Skeletal muscle satellite cell (primary cell): ENCODE measurements at regions not wholly inside any gene's neighbourhood (a gene's known extent, or its start where the extent isn't known, plus 50 kb on each side); places are given as distances from the start of the nearest gene placed in this dataset.
"Not testable (repeated sequence)": the region's sequence is repeated elsewhere in the genome, so short reads cannot be mapped to it uniquely, and the experiment has no call there.

Source experiments
- H3K27me3 ChIP-seq: 2 replicates; pipeline ENCODE4 v1.7.0; 2013; ENCODE audit warnings: low read length; ENCODE audit not compliant: control insufficient read depth, insufficient read depth
- H3K36me3 ChIP-seq: 2 replicates; pipeline ENCODE4 v1.7.0; 2013; ENCODE audit warnings: mild to moderate bottlenecking, control low read depth, low read length; ENCODE audit not compliant: insufficient read depth
- H3K4me1 ChIP-seq: 2 replicates; pipeline ENCODE4 v1.7.0; 2013; ENCODE audit warnings: low read length; ENCODE audit not compliant: control insufficient read depth, insufficient read depth
- H3K4me2 ChIP-seq: 2 replicates; pipeline ENCODE4 v1.7.0; 2013; ENCODE audit warnings: mild to moderate bottlenecking, low read length
- H3K4me3 ChIP-seq: 2 replicates; pipeline ENCODE4 v1.7.0; 2013; ENCODE audit warnings: low read length
- H3K9ac ChIP-seq: 2 replicates; pipeline ENCODE4 v1.7.0; 2013; ENCODE audit warnings: mild to moderate bottlenecking, low read depth, low read length, moderate library complexity
- H3K9me3 ChIP-seq: replicated peaks from 2 replicates; pipeline ENCODE4 v1.7.0; 2013; ENCODE audit warnings: mild to moderate bottlenecking, control low read depth, low read length

- Histone ChIP-seq H3K27me3 (no peaks in the 10 kb centered on the region), H3K36me3 (no peaks in the 10 kb centered on the region), H3K4me2 (no peak overlapping the region), H3K9ac (no peak overlapping the region), H3K4me1 (no peaks in the 10 kb centered on the region), H3K4me3 (no peak overlapping the region), H3K9me3 (no peaks in the 10 kb centered on the region)
Observed at GRCh38 chr6:112513175-112513574, 166.0 kb downstream of the RFPL4B start.

DNA sequence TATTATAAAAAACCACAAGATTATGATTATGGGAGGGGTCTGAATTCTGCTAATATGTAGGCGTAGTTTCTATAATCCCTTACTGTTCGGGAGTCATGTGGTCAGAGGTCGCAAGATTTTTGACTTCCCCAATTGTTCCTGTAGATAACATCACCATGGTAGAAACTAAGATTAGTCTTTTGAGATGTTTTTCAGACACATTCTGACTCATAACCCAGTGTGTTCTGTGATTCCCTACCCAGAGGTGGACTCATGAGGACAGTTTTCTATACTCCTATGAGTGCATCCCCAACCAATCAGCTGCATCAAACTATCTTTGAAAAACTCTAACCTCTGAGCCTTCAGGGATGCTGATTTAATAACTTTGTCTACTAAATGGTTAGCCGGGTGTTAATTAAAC lies 175.5 kb downstream of the RFPL4B start:
- no peaks in the 10 kb centered on the region for H3K9me3 ChIP-seq
- H3K4me2 ChIP-seq, result no peak overlapping the region
- H3K9ac ChIP-seq, result no peak overlapping the region
- H3K4me1 ChIP-seq, result no peaks in the 10 kb centered on the region
- no peaks in the 10 kb centered on the region for H3K27me3 ChIP-seq
- no peak overlapping the region for H3K4me3 ChIP-seq
- no peaks in the 10 kb centered on the region for H3K36me3 ChIP-seq

- Histone ChIP-seq H3K4me1 (no peaks in the 10 kb centered on the region), H3K4me2 (no peak overlapping the region), H3K9ac (no peak overlapping the region), H3K9me3 (no peaks in the 10 kb centered on the region), H3K36me3 (no peaks in the 10 kb centered on the region), H3K4me3 (no peak overlapping the region), H3K27me3 (no peaks in the 10 kb centered on the region)
Observed at GRCh38 chr6:112524071-112524470, 176.9 kb downstream of the RFPL4B start.

GRCh38 chr6:112525749-112526148 lies 178.6 kb downstream of the RFPL4B start:
- Histone ChIP-seq H3K4me3 (no peak overlapping the region), H3K4me1 (no peaks in the 10 kb centered on the region), H3K36me3 (no peaks in the 10 kb centered on the region), H3K9ac (no peak overlapping the region), H3K4me2 (no peak overlapping the region), H3K27me3 (no peaks in the 10 kb centered on the region), H3K9me3 (no peaks in the 10 kb centered on the region)

DNA sequence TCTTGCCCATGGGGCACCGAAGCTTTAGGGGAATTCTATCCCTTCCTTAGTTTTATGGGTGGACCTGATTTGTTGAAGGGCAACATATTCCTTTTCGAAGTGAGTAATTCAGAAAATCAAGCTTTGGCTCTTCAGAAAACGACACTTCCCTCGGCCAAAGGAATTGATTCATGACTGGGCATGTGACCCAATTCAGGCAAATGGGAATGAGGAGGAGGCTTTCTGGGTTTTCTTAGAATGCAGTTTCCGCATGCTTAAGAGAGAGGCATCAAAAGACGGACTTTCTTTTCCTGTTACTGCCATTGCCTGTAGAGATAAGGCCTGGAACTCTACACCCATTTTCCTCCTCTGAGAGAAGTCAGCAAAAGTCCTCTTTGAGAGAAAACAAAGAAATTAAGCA lies 179.5 kb downstream of the RFPL4B start:
- H3K36me3 ChIP-seq, result no peaks in the 10 kb centered on the region
- H3K27me3 ChIP-seq, result no peaks in the 10 kb centered on the region
- H3K9ac ChIP-seq, result no peak overlapping the region
- H3K4me1 ChIP-seq, result no peaks in the 10 kb centered on the region
- H3K9me3 ChIP-seq, result no peaks in the 10 kb centered on the region
- H3K4me3 ChIP-seq, result no peak overlapping the region
- no peak overlapping the region for H3K4me2 ChIP-seq

DNA sequence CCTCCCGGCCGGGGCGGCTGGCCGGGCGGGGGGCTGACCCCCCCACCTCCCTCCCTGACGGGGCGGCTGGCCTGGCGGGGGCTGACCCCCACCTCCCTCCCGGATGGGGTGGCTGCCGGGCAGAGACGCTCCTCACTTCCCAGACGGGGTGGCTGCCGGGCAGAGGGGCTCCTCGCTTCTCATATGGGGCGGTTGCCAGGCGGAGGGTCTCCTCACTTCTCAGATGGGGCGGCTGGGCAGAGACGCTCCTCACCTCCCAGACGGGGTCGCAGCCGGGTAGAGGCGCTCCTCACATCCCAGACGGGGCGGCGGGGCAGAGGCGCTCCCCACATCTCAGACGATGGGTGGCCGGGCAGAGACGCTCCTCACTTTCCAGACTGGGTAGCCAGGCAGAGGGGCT lies 181.2 kb downstream of the RFPL4B start:
- not testable (repeated sequence) for H3K9ac ChIP-seq, H3K4me2 ChIP-seq, H3K4me1 ChIP-seq, H3K9me3 ChIP-seq, H3K27me3 ChIP-seq, H3K36me3 ChIP-seq, H3K4me3 ChIP-seq

DNA sequence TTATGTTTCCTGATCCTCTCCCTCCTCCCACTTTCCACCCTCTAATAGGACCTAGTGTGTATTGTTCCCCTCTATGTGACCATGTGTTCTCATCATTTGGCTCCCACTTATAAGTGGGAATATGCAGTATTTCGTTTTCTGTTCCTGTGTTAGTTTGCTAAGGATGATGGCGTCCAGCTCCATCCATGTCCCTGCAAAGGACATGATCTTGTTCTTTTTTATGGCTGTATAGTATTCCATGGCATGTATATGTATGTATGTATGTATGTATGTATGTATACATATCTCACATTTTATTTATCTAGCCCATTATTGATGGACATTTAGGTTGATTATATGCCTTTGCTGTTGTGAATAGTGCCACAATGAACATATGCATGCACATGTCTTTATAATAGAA lies 188.7 kb downstream of the RFPL4B start:
- Histone ChIP-seq H3K9me3 (no peaks in the 10 kb centered on the region), H3K4me2 (no peak overlapping the region), H3K9ac (no peak overlapping the region), H3K36me3 (no peaks in the 10 kb centered on the region), H3K27me3 (no peaks in the 10 kb centered on the region), H3K4me1 (no peaks in the 10 kb centered on the region), H3K4me3 (no peak overlapping the region)

DNA sequence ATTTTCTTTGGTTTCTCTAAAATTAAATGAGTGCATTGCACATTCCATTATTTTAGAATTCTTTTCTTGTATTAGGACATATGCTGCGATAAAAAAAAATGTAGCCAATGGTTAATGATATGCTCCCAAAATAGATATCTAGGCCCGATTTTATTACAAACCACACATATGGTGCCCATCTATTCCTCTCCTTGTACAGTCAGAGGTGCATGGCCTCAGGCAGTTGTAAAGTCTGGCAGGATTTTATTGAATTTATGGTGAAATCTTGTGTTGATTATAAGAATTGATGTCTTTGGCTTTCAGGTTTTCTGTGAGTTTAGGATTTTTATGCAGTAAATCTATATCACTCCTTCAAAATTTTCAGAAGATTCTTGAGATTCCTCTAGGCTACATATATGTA lies 192.2 kb downstream of the RFPL4B start:
- no peaks in the 10 kb centered on the region for H3K27me3 ChIP-seq
- H3K4me3 ChIP-seq, result no peak overlapping the region
- H3K36me3 ChIP-seq, result no peaks in the 10 kb centered on the region
- no peaks in the 10 kb centered on the region for H3K4me1 ChIP-seq
- H3K4me2 ChIP-seq, result no peak overlapping the region
- H3K9me3 ChIP-seq, result no peaks in the 10 kb centered on the region
- no peak overlapping the region for H3K9ac ChIP-seq

DNA sequence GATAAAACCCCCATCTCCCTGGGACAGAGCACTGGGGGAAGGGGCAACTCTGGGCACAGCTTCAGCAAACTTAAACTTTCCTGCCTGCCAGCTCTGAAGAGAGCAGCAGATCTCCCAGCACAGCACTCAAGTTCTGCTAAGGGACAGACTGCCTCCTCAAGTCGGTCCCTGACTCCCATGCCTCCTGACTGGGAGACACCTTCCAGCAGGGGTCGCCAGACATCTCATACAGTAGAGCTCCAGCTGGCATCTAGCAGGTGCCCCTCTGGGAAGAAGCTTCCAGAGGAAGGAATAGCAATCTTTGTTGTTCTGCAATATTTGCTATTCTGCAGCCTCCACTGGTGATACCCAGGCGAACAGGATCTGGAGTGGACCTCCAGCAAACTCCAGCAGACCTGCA lies 194.7 kb downstream of the RFPL4B start:
- H3K9ac ChIP-seq, H3K4me2 ChIP-seq, H3K4me1 ChIP-seq, H3K36me3 ChIP-seq, H3K4me3 ChIP-seq, H3K27me3 ChIP-seq, H3K9me3 ChIP-seq: not testable (repeated sequence)

- not testable (repeated sequence) for H3K36me3 ChIP-seq, H3K4me3 ChIP-seq, H3K4me2 ChIP-seq, H3K4me1 ChIP-seq, H3K9me3 ChIP-seq, H3K9ac ChIP-seq, H3K27me3 ChIP-seq
Observed at GRCh38 chr6:112547321-112548085, 200.4 kb downstream of the RFPL4B start.

GRCh38 chr6:112549749-112550148 lies 202.6 kb downstream of the RFPL4B start:
- Histone ChIP-seq H3K27me3 (no peaks in the 10 kb centered on the region), H3K36me3 (no peaks in the 10 kb centered on the region), H3K9ac (no peak overlapping the region), H3K4me3 (no peak overlapping the region), H3K9me3 (no peaks in the 10 kb centered on the region), H3K4me1 (no peaks in the 10 kb centered on the region), H3K4me2 (no peak overlapping the region)

GRCh38 chr6:112557435-112557834 lies 210.3 kb downstream of the RFPL4B start:
- H3K9me3 ChIP-seq, result no peaks in the 10 kb centered on the region

More at GRCh38 chr6:112557435-112557834, 210.3 kb downstream of the RFPL4B start:
- Histone ChIP-seq H3K4me3 (no peak overlapping the region), H3K27me3 (no peaks in the 10 kb centered on the region), H3K4me2 (no peak overlapping the region), H3K4me1 (peaks cover 4% of the 10 kb centered on the region), H3K9ac (no peak overlapping the region), H3K36me3 (no peaks in the 10 kb centered on the region)
